Memory B cell (primary cell): ENCODE measurements at regions not wholly inside any gene's neighbourhood (a gene's known extent, or its start where the extent isn't known, plus 50 kb on each side); places are given as distances from the start of the nearest gene placed in this dataset.

Experiments used
- ATAC-seq: fragments of 150-1000 bp; cut with Tn5 transposase; 2 replicates; pipeline ENCODE4 v1.10.0; 2021; ENCODE audit warnings: low read depth, mild to moderate bottlenecking, moderate library complexity
- DNase-seq, 2 donors: peaks; one replicate each; pipeline ENCODE4 v3.0.0; 2022; ENCODE audit warnings: low spot score in 2 of 2
- H3K27ac Mint-ChIP-seq: one replicate; pipeline ENCODE4 v1.8.0; 2022; ENCODE audit warnings: mild to moderate bottlenecking, moderate library complexity, mixed read lengths
- H3K27me3 Mint-ChIP-seq: one replicate; pipeline ENCODE4 v1.8.0; 2022; ENCODE audit warnings: mixed read lengths
- H3K36me3 Mint-ChIP-seq: one replicate; pipeline ENCODE4 v1.8.0; 2022; ENCODE audit warnings: mild to moderate bottlenecking, mixed read lengths
- H3K4me1 Mint-ChIP-seq: one replicate; pipeline ENCODE4 v1.8.0; 2022; ENCODE audit warnings: mixed read lengths
- H3K4me3 Mint-ChIP-seq: one replicate; pipeline ENCODE4 v1.8.0; 2022; ENCODE audit warnings: mild to moderate bottlenecking, moderate library complexity, mixed read lengths
- H3K9me3 Mint-ChIP-seq: one replicate; pipeline ENCODE4 v1.8.0; 2022; ENCODE audit warnings: mixed read lengths

GRCh38 chr10:43808136-43808535, 159.5 kb upstream of the ZNF32 start:
- ATAC-seq (no peak), DNase-seq (no peak)
- Mint-ChIP-seq H3K27ac (no peak overlapping the region), H3K27me3 (peaks cover 4% of the 10 kb centered on the region), H3K4me3 (no peak overlapping the region), H3K4me1 (no peaks in the 10 kb centered on the region), H3K36me3 (no peaks in the 10 kb centered on the region), H3K9me3 (no peaks in the 10 kb centered on the region)

DNA sequence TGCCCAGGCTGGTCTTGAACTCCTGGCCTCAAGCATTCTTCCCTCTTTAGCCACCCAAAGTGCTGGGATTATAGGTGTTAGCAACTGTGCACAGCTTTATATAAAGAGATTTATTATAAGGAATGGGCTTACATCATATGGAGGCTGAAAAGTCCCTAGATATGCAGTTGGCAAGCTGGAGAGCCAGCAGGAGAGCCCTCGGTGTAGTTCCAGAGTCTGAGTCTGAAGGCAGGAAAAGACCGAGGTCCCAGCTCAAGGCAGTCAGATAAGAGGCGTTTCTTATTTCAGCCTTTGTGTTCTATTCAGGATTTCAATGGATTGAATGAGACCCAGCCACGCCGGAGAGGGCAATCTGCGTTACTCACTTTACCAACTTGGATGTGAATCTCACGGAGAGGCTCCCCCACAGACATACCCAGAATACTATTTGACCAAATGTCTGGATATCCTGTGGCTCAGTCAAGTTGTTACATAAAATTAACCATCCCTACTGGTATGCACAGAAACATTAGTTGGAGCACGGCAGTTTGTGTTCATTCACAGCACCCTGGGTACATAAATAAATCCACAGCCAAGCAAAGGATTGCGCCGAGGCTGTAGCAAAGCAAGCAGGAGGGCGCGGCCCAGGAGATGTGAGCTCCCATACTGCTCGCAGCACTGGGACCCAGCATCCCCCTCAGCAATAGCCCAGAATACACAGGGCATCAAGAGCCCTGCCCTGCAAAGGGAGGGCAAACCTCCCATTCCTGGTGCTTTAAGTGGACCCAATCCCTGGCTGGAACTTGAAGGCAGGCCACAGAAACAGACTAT, 158.4 kb upstream of the ZNF32 start:
- no peak for DNase-seq
- peaks cover 4% of the 10 kb centered on the region for H3K27me3 Mint-ChIP-seq
- no peak for ATAC-seq
- H3K9me3 Mint-ChIP-seq: no peaks in the 10 kb centered on the region
- H3K27ac Mint-ChIP-seq: no peak overlapping the region
- H3K4me3 Mint-ChIP-seq: no peak overlapping the region
- no peaks in the 10 kb centered on the region for H3K4me1 Mint-ChIP-seq
- no peaks in the 10 kb centered on the region for H3K36me3 Mint-ChIP-seq

DNA sequence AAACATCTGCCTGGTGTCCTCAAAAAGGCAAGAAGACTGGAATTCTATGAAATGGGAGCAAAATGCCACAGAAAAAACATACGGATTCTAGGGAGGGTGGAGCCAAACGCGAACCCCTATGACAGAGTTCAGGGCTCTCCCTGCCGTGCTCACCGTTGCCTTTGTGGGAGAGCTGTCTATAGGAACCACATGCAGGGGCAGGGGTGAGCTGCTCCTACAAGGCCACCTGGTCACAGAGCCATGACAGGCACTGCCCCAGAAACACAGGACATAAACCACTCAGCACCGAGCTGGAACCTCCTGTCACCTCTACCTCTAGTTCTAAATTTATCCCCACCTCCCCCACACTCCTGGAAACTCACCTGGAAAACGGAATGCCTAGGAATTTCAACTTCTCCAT, 155.1 kb upstream of the ZNF32 start:
- Mint-ChIP-seq H3K27ac (no peak overlapping the region), H3K9me3 (peaks cover 2% of the 10 kb centered on the region), H3K4me3 (no peak overlapping the region), H3K36me3 (no peaks in the 10 kb centered on the region), H3K4me1 (no peaks in the 10 kb centered on the region), H3K27me3 (peaks cover 9% of the 10 kb centered on the region)
- ATAC-seq (no peak), DNase-seq (no peak)

DNA sequence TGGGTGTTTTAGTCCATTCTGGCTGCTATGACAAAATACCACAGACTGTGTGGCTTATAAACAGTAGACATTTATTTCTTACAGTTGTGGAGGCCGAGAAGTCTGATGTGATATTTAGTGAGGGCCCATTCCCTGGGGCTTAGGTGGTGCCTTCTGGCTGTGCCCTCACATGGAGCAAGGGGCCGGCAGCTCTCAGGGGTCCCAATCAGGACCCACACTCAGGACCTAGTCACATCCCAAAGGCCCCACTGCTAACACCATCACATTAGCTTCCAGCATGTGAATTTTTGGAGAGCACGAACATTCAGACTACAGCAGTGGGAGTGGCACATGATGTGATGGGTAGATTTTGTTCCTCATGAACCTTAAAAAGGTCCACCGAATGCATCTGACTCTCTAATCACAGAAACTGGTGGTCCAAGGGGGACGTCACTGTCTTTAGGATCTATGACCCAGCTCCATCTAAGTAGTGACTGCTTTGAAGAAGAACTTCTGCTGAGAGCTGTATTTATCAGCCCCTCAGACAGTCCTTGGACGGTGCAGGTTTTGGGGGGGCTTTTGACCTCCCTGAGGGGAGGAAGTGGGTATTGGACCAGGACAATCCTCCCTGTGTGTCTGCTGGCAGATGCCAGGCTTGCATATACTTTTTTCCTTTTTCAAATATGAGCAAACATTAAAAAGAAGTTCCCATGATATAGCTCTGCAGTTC, 154.5 kb upstream of the ZNF32 start:
- no peaks in the 10 kb centered on the region for H3K4me1 Mint-ChIP-seq
- DNase-seq (no peak), ATAC-seq (no peak)
- H3K9me3 Mint-ChIP-seq: peaks cover 2% of the 10 kb centered on the region
- H3K27me3 Mint-ChIP-seq: peaks cover 9% of the 10 kb centered on the region
- H3K27ac Mint-ChIP-seq: no peak overlapping the region
- no peaks in the 10 kb centered on the region for H3K36me3 Mint-ChIP-seq
- no peak overlapping the region for H3K4me3 Mint-ChIP-seq

- DNase-seq: no peak
- no peak for ATAC-seq
- peaks cover 2% of the 10 kb centered on the region for H3K9me3 Mint-ChIP-seq
- no peak overlapping the region for H3K4me3 Mint-ChIP-seq
- no peaks in the 10 kb centered on the region for H3K4me1 Mint-ChIP-seq
- H3K27ac Mint-ChIP-seq: no peak overlapping the region
- H3K27me3 Mint-ChIP-seq: peaks cover 9% of the 10 kb centered on the region
- H3K36me3 Mint-ChIP-seq: no peaks in the 10 kb centered on the region
Measured at GRCh38 chr10:43801626-43802025, 152.9 kb upstream of the ZNF32 start.

DNA sequence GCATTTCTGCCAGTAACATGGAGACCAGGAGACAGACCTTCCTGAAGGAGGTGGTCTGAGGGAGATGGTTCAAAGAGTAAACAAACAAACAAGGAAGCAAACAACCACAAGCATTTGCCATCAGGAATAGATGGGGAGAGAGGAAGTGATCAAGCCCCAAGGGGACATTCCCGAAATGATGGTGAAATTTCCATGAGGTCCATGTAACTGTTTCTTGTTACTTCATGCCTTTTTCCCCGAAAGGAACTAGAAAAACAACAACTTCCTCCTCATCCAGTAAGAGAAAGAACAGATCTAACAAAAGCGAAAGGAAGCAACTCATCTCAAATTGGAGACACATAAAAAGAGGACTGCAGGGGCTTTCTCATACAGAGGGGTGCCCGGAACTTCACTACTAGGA, 152.5 kb upstream of the ZNF32 start:
- ATAC-seq (no peak), DNase-seq (no peak)
- Mint-ChIP-seq H3K36me3 (no peaks in the 10 kb centered on the region), H3K4me3 (no peak overlapping the region), H3K27me3 (peaks cover 9% of the 10 kb centered on the region), H3K4me1 (no peaks in the 10 kb centered on the region), H3K9me3 (peaks cover 2% of the 10 kb centered on the region), H3K27ac (no peak overlapping the region)

GRCh38 chr10:43796781-43797180, 148.1 kb upstream of the ZNF32 start:
- H3K4me3 Mint-ChIP-seq: no peak overlapping the region
- H3K4me1 Mint-ChIP-seq: no peaks in the 10 kb centered on the region
- peaks cover 6% of the 10 kb centered on the region for H3K27me3 Mint-ChIP-seq
- H3K9me3 Mint-ChIP-seq: peaks cover 2% of the 10 kb centered on the region
- no peak overlapping the region for H3K27ac Mint-ChIP-seq
- ATAC-seq (no peak), DNase-seq (no peak)
- no peaks in the 10 kb centered on the region for H3K36me3 Mint-ChIP-seq

DNA sequence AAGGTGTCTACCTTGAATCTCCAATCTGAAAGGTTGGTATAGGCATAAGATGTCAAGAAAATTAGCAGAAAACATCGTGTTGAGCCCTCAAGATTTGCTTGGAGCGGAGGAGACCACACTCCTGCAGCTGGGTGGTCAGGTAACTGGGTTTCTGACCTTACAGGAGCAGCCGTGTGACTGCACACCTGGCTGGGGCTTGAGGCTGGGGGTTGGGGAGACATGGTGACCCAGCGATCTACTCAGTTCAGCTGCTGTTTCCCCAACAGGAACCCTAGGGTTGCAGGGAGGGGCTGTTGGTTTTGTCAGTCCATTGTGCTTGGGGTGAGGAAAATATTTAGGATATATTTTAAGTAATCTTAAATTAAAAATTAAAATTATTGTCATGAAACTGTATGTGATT, 147.0 kb upstream of the ZNF32 start:
- no peaks in the 10 kb centered on the region for H3K4me1 Mint-ChIP-seq
- no peak overlapping the region for H3K4me3 Mint-ChIP-seq
- no peaks in the 10 kb centered on the region for H3K36me3 Mint-ChIP-seq
- H3K27me3 Mint-ChIP-seq: peaks cover 6% of the 10 kb centered on the region
- no peak overlapping the region for H3K27ac Mint-ChIP-seq
- no peak for DNase-seq
- ATAC-seq: no peak
- H3K9me3 Mint-ChIP-seq: peaks cover 2% of the 10 kb centered on the region

DNA sequence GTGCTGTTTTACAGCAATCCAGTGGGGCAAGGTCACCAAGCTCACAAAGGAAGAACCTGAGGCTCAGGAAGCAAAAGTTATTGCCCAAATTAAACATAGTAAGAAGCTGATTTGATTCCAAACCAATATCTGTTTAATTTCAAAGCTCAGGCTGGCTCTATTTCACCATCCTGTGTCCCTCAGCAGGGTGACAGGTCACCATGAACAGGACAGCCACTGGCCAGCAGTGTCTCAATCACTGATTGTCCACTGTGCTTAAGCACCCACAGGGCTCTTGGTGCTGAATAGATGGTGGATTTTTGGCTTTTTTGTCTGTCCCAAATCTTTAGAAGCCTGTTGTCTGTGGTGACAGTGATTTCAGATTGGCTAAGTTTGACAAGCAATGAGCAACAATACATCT, 146.4 kb upstream of the ZNF32 start:
- Mint-ChIP-seq H3K4me1 (no peaks in the 10 kb centered on the region), H3K36me3 (no peaks in the 10 kb centered on the region), H3K9me3 (peaks cover 2% of the 10 kb centered on the region), H3K27ac (no peak overlapping the region), H3K4me3 (no peak overlapping the region), H3K27me3 (peaks cover 6% of the 10 kb centered on the region)
- DNase-seq: no peak
- no peak for ATAC-seq

DNA sequence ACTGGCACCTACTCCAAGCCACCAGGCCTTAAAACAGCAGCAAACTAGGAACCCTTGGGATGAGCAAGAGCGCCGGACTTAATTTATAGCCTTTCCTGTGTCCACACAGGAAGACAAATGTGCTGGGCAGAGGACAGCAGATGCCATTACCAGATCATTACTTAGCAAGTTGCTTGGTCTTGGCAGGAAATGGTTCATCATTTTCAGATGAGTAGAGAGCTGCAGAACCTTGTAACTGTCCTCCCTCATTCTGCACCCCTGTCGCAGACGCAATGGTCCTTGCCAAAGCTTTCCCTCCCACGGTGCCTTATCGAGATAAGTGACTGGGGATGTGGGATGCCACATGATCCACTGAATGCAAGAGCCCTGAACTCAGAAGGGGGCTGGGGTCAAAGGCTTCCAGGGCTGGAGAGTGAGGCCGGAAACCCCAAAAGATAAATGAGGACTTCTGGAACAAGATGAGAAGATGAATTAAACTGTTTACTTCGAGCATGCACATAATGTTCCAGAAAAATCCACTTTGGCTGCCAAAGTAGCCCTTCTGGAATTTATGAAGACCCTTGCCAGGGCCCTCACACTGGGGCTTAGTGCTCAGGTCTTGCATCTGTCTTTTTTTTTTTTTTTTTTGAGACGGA, 145.6 kb upstream of the ZNF32 start:
- H3K4me1 Mint-ChIP-seq: no peaks in the 10 kb centered on the region
- no peaks in the 10 kb centered on the region for H3K36me3 Mint-ChIP-seq
- H3K27ac Mint-ChIP-seq: no peak overlapping the region
- DNase-seq: no peak
- ATAC-seq: no peak
- peaks cover 1% of the 10 kb centered on the region for H3K27me3 Mint-ChIP-seq
- no peak overlapping the region for H3K4me3 Mint-ChIP-seq
- H3K9me3 Mint-ChIP-seq: no peaks in the 10 kb centered on the region

DNA sequence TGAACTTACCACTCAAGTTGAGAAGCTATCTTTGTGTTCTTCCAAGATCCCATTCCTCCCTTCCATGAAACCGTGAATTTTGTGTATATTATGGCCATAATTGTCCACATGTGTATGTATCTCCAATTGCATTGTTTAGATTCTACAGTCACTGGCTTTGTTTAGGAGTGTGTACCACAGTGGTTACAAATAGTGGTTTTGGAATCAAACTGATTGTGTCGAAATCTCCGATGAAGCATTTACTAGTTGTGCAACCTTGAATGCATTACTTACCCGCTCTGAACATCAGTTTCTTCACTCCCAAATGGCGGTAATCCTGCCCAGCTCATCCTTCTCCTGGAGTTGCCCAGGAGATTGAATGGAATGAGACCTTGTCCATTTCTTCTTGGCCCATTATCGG, 145.0 kb upstream of the ZNF32 start:
- H3K4me3 Mint-ChIP-seq: no peak overlapping the region
- H3K4me1 Mint-ChIP-seq: no peaks in the 10 kb centered on the region
- H3K9me3 Mint-ChIP-seq: no peaks in the 10 kb centered on the region
- no peak for ATAC-seq
- peaks cover 1% of the 10 kb centered on the region for H3K27me3 Mint-ChIP-seq
- H3K27ac Mint-ChIP-seq: no peak overlapping the region
- no peak for DNase-seq
- no peaks in the 10 kb centered on the region for H3K36me3 Mint-ChIP-seq

GRCh38 chr10:43790147-43790546, 141.5 kb upstream of the ZNF32 start:
- no peak overlapping the region for H3K4me3 Mint-ChIP-seq
- no peaks in the 10 kb centered on the region for H3K4me1 Mint-ChIP-seq
- DNase-seq (no peak), ATAC-seq (no peak)
- H3K27me3 Mint-ChIP-seq: peaks cover 1% of the 10 kb centered on the region
- no peaks in the 10 kb centered on the region for H3K9me3 Mint-ChIP-seq
- H3K36me3 Mint-ChIP-seq: no peaks in the 10 kb centered on the region
- H3K27ac Mint-ChIP-seq: no peak overlapping the region

DNA sequence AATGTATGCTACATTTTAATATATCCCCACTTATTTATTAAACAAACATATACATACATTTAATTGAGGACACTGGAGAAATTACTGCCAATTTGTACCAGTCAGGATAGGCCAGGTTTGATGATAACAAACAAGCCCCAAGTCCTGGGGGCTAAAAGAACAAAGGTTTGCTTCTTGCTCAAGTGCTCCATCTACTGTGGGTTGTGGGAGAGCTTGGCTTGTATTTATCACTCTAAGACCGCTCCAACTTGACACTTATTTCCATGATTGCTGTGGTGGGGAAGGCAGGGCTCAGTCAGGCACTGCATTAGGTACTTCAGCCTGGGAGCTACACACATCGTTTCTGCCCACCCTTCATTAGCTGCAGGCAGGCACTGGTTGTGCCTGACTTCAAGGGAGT, 136.6 kb upstream of the ZNF32 start:
- Mint-ChIP-seq H3K27ac (no peak overlapping the region), H3K4me1 (no peaks in the 10 kb centered on the region), H3K36me3 (no peaks in the 10 kb centered on the region), H3K9me3 (no peaks in the 10 kb centered on the region), H3K4me3 (no peak overlapping the region), H3K27me3 (no peaks in the 10 kb centered on the region)
- no peak for ATAC-seq
- no peak for DNase-seq

DNA sequence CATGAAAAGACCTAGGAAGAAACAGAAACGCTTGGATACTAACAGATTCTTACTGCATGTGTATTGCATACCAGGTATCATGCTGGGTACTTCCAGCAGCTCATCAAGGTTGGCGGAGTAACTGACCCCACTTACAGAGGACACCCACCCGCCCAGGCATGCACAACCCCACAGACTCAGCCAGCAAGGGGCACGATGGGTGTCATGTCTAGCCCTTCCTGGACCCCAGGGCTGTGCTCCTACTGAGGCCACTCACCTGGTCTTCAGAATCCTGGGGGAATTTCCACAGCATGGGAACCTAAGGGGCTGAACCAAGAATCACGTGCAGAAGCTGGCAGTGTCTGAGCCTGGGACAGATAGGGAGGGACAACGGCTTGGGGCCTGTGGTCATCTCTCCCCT, 134.1 kb upstream of the ZNF32 start:
- no peak for DNase-seq
- Mint-ChIP-seq H3K4me3 (no peak overlapping the region), H3K4me1 (no peaks in the 10 kb centered on the region), H3K9me3 (no peaks in the 10 kb centered on the region), H3K27me3 (peaks cover 1% of the 10 kb centered on the region), H3K36me3 (no peaks in the 10 kb centered on the region), H3K27ac (no peak overlapping the region)
- no peak for ATAC-seq
